HL-60 (cell line): ENCODE measurements at regions not wholly inside any gene's neighbourhood (a gene's known extent, or its start where the extent isn't known, plus 50 kb on each side); places are given as distances from the start of the nearest gene placed in this dataset.

Source experiments
- DNase-seq, 2 experiments: peaks; one replicate each; pipeline ENCODE4 v3.0.0-alpha.2; 2010 to 2020; ENCODE audit warnings: low read depth in 1 of 2, low spot score in 1 of 2
- H3K27ac ChIP-seq: fragments of 250-450 bp; sonication (Bioruptor Pico); replicated peaks from 2 replicates; pipeline ENCODE4 v1.5.1; 2020; ENCODE audit warnings: mild to moderate bottlenecking, moderate library complexity
- H3K27me3 ChIP-seq: fragments of 250-450 bp; sonication (Bioruptor Pico); 2 replicates; pipeline ENCODE4 v1.5.1; 2021; ENCODE audit warnings: mild to moderate bottlenecking, moderate library complexity; ENCODE audit not compliant: insufficient read depth, poor library complexity, severe bottlenecking
- H3K4me3 ChIP-seq: replicated peaks from 2 replicates; pipeline ENCODE4 v1.5.1; 2011; ENCODE audit warnings: mild to moderate bottlenecking, control low read depth, low read length; ENCODE audit not compliant: insufficient read depth
- GABPA ChIP-seq: IDR thresholded peaks from 2 replicates; pipeline ENCODE4 v1.6.1; 2012; ENCODE audit warnings: low read depth
- POLR2AphosphoS5 ChIP-seq: IDR thresholded peaks from 2 replicates; pipeline ENCODE4 v1.6.1; 2012; ENCODE audit warnings: low read depth
- REST ChIP-seq: IDR thresholded peaks from 2 replicates; pipeline ENCODE4 v1.6.1; 2012; ENCODE audit warnings: low read depth; ENCODE audit not compliant: insufficient replicate concordance
- SPI1 ChIP-seq: IDR thresholded peaks from 2 replicates; pipeline ENCODE4 v1.6.1; 2012; ENCODE audit warnings: low read depth, mild to moderate bottlenecking, borderline replicate concordance
- TF ChIP-seq, protein P1 (sequence below): IDR thresholded peaks from one replicate; pipeline ENCODE4 v1.5.1; 2011; ENCODE audit warnings: low read length, control low read depth, inconsistent platforms; ENCODE audit not compliant: insufficient read depth

DNA sequence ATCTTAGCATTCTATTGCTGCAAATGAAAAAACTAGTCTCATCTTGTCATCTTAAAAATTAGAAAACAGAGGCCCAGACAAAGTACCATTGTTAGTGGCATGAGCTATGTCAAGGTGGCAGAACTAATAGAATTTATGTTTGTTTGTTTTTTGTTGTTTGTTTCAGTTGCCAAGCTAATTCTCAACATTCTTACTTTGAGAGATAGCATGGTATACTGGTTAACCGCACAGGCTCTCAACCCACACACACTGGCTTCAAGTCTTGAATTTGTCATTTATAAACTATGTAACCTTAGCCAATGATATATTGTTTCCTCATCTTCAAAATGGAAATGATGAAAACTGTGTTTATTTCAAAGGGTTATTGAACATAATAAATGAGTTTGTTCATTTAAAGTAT lies 367.6 kb upstream of the PLSCR5 start:
- Histone ChIP-seq H3K27ac (no peak overlapping the region), H3K4me3 (no peak overlapping the region), H3K27me3 (no peaks in the 10 kb centered on the region)
- no peak for DNase-seq
- no peak for TF ChIP-seq GABPA
- TF ChIP-seq POLR2AphosphoS5 = no peak
- TF ChIP-seq, protein P1, sequence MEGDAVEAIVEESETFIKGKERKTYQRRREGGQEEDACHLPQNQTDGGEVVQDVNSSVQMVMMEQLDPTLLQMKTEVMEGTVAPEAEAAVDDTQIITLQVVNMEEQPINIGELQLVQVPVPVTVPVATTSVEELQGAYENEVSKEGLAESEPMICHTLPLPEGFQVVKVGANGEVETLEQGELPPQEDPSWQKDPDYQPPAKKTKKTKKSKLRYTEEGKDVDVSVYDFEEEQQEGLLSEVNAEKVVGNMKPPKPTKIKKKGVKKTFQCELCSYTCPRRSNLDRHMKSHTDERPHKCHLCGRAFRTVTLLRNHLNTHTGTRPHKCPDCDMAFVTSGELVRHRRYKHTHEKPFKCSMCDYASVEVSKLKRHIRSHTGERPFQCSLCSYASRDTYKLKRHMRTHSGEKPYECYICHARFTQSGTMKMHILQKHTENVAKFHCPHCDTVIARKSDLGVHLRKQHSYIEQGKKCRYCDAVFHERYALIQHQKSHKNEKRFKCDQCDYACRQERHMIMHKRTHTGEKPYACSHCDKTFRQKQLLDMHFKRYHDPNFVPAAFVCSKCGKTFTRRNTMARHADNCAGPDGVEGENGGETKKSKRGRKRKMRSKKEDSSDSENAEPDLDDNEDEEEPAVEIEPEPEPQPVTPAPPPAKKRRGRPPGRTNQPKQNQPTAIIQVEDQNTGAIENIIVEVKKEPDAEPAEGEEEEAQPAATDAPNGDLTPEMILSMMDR = no peak
- no peak for TF ChIP-seq REST
- no peak for TF ChIP-seq SPI1

DNA sequence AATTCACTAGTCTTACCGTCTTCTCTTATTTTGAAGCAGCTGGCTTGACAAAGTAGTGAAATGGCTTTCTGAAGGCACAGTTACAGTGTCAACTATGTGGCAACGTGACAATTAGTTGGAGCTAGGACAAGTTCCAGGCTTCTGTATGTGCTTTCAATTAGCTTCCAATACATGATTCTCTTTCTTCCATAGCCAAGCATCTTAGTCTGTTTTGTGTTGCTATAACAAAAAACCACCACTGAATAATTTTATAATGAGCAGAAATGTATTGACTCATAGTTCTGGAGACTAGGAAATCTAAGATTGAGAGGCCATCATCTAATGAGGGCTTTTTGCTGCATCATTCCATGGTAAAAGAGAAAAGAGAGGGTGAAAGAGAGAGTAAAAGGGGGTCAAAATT lies 365.1 kb upstream of the PLSCR5 start:
- no peak for DNase-seq
- Histone ChIP-seq H3K4me3 (no peak overlapping the region), H3K27me3 (no peaks in the 10 kb centered on the region), H3K27ac (no peak overlapping the region)
- TF ChIP-seq, protein P1 = no peak
- no peak for TF ChIP-seq POLR2AphosphoS5
- no peak for TF ChIP-seq SPI1
- TF ChIP-seq REST = no peak
- TF ChIP-seq GABPA = no peak

GRCh38 chr3:146969356-146969755 lies 364.2 kb upstream of the PLSCR5 start:
- DNase-seq = no peak
- H3K4me3 ChIP-seq = no peak overlapping the region
- TF ChIP-seq SPI1 = no peak
- TF ChIP-seq GABPA = no peak
- TF ChIP-seq, protein P1 = no peak
- no peak for TF ChIP-seq POLR2AphosphoS5
- no peak for TF ChIP-seq REST
- H3K27ac ChIP-seq = no peak overlapping the region
- no peaks in the 10 kb centered on the region for H3K27me3 ChIP-seq
